Transverse colon (tissue), 4 donors: ENCODE measurements at regions not wholly inside any gene's neighbourhood (a gene's known extent, or its start where the extent isn't known, plus 50 kb on each side); places are given as distances from the start of the nearest gene placed in this dataset.

Experiments
- CTCF ChIP-seq, 5 experiments: fragments of 200-600 bp in 3 of 5; fragments of 450-650 bp in 2 of 5; sonication (generic) in 3 of 5; IDR thresholded peaks; 1 replicate in 2 of 5; 2 replicates in 3 of 5; pipeline ENCODE4 v1.5.1; 2016 to 2017; ENCODE audit warnings: antibody characterized with exemption in 5 of 5, inconsistent platforms in 3 of 5, mild to moderate bottlenecking in 2 of 5, moderate library complexity in 1 of 5
- POLR2A ChIP-seq: fragments of 450-650 bp; IDR thresholded peaks from one replicate; pipeline ENCODE4 v1.6.1; 2016; ENCODE audit warnings: antibody characterized with exemption, mild to moderate bottlenecking, moderate library complexity
- POLR2AphosphoS5 ChIP-seq, 3 donors: sonication (generic); formaldehyde crosslinking; IDR thresholded peaks; one replicate each; pipeline ENCODE4 v1.6.1; 2016; ENCODE audit warnings: antibody characterized with exemption in 3 of 3

- no peak for TF ChIP-seq POLR2AphosphoS5 (IDR thresholded peaks at IDR 0.05)
- no peak for TF ChIP-seq POLR2A
- no peak for TF ChIP-seq CTCF (IDR thresholded peaks at IDR 0.05)
These were observed 145.1 kb upstream of the THRB start for GRCh38 chr3:24639481-24640329.
